Lower leg skin (tissue), 3 donors: ENCODE measurements at regions not wholly inside any gene's neighbourhood (a gene's known extent, or its start where the extent isn't known, plus 50 kb on each side); places are given as distances from the start of the nearest gene placed in this dataset.

Source experiments
- CTCF ChIP-seq, 3 donors: fragments of 450-650 bp; IDR thresholded peaks; one replicate each; pipeline ENCODE4 v1.5.1; 2016; ENCODE audit warnings: antibody characterized with exemption in 3 of 3, mild to moderate bottlenecking in 3 of 3, moderate library complexity in 2 of 3
- POLR2A ChIP-seq, 2 donors: fragments of 450-650 bp; IDR thresholded peaks; one replicate each; pipeline ENCODE4 v1.6.1; 2016 to 2017; ENCODE audit warnings: antibody characterized with exemption in 2 of 2, mild to moderate bottlenecking in 1 of 2, moderate library complexity in 1 of 2

GRCh38 chr18:39051013-39051412 is 1485.4 kb upstream of the CELF4 start:
- TF ChIP-seq CTCF (IDR thresholded peaks at IDR 0.05) (no peak), POLR2A (IDR thresholded peaks at IDR 0.05) (no peak)
